ENCODE measurements at regions not wholly inside any gene's neighbourhood (a gene's known extent, or its start where the extent isn't known, plus 50 kb on each side); places are given as distances from the start of the nearest gene placed in this dataset.

DNA sequence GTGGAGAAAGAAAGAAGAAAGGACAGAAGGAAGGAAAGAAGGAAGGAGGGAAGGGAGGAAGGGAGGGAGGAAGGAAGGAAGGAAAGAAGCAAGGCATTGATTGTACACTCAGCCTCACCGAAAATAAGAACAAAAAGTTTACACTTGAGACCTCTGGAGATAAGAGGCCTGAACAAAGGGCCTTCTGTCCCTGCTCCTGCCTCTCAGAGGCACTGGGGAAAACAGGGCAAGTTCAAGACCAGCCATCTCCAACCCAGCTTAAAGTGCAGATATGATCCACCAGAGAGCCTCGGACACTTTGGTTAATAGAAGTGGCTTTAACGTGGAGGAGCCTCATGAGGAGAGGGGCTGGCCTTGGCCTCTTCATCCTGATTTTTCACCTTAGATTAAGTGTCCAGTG lies 582.9 kb upstream of the PPP2R3A start:
- TF ChIP-seq, protein P1, sequence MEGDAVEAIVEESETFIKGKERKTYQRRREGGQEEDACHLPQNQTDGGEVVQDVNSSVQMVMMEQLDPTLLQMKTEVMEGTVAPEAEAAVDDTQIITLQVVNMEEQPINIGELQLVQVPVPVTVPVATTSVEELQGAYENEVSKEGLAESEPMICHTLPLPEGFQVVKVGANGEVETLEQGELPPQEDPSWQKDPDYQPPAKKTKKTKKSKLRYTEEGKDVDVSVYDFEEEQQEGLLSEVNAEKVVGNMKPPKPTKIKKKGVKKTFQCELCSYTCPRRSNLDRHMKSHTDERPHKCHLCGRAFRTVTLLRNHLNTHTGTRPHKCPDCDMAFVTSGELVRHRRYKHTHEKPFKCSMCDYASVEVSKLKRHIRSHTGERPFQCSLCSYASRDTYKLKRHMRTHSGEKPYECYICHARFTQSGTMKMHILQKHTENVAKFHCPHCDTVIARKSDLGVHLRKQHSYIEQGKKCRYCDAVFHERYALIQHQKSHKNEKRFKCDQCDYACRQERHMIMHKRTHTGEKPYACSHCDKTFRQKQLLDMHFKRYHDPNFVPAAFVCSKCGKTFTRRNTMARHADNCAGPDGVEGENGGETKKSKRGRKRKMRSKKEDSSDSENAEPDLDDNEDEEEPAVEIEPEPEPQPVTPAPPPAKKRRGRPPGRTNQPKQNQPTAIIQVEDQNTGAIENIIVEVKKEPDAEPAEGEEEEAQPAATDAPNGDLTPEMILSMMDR (IDR thresholded peaks at IDR 0.05; ENCODE audit: extremely low read depth, low read depth, low read length) = no peak
- DNase-seq (ENCODE audit: insufficient read length, low spot score, missing footprints) = no peak
- no peak overlapping the region for H3K4me3 ChIP-seq (ENCODE audit: insufficient read depth, low read length)
- no peaks in the 10 kb centered on the region for H3K79me2 ChIP-seq (ENCODE audit: insufficient read depth, low read length)
- no peak overlapping the region for H3K4me2 ChIP-seq (ENCODE audit: insufficient read depth, low read length)
- no peaks in the 10 kb centered on the region for H4K20me1 ChIP-seq (ENCODE audit: insufficient read depth, low read length)
- H3K36me3 ChIP-seq (ENCODE audit: insufficient read depth, low read length) = no peaks in the 10 kb centered on the region
- H3K4me1 ChIP-seq (ENCODE audit: insufficient read depth, low read length) = no peaks in the 10 kb centered on the region
- no peak overlapping the region for H2AFZ ChIP-seq (ENCODE audit: low read length)
- H3K27me3 ChIP-seq (ENCODE audit: insufficient read depth, low read length) = no peaks in the 10 kb centered on the region
- no peaks in the 10 kb centered on the region for H3K9me3 ChIP-seq (ENCODE audit: low read depth, low read length)
- H3K27ac ChIP-seq (ENCODE audit: low read depth, low read length) = no peak overlapping the region

DNA sequence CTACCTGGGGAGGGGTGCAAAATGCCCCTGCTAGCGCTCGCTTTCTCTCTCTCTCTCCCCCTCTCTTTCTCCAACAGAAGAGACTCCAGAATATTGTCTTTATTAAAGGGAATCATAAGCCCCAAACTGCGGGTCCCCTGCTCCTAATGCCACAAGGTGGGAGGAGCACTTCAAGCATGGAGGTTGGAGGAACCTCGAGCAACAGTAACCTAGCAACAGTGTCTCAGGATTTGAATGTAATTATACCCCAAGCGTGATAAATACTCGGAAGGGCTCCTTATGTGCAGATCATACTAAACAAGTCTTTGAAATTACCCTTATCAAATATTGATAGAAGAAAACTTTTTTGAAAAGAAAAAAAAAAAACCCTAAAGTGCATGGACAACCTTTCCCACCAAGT lies 582.2 kb upstream of the PPP2R3A start:
- Histone ChIP-seq H3K4me2 (ENCODE audit: insufficient read depth, low read length) (no peak overlapping the region), H3K27ac (ENCODE audit: low read depth, low read length) (no peak overlapping the region), H3K79me2 (ENCODE audit: insufficient read depth, low read length) (no peaks in the 10 kb centered on the region), H3K4me3 (ENCODE audit: insufficient read depth, low read length) (no peak overlapping the region), H3K27me3 (ENCODE audit: insufficient read depth, low read length) (no peaks in the 10 kb centered on the region), H2AFZ (ENCODE audit: low read length) (no peak overlapping the region), H3K9me3 (ENCODE audit: low read depth, low read length) (no peaks in the 10 kb centered on the region), H4K20me1 (ENCODE audit: insufficient read depth, low read length) (no peaks in the 10 kb centered on the region), H3K4me1 (ENCODE audit: insufficient read depth, low read length) (no peaks in the 10 kb centered on the region), H3K36me3 (ENCODE audit: insufficient read depth, low read length) (no peaks in the 10 kb centered on the region)
- no peak for DNase-seq (ENCODE audit: insufficient read length, low spot score, missing footprints)
- TF ChIP-seq, protein P1 (IDR thresholded peaks at IDR 0.05; ENCODE audit: extremely low read depth, low read depth, low read length) = no peak

DNA sequence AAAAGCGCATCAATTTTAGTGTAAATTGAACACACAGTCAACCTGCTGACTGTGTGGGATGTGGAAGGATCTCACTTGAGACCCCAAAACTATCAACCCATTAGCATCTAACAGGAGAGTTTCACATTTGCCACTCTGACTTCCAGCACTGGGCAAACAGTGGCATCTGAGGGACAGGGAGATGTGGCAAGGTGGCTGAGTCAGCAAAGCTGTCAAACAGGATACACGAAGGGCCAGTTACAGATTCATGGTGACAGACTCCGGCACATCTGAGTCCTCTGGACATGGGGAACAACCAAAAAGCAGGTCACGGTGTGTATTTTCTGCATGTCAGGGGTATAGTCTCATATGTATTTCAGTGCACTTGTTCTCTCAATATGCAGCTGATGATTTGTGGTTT lies 573.4 kb upstream of the PPP2R3A start:
- no peak overlapping the region for H3K4me3 ChIP-seq (ENCODE audit: insufficient read depth, low read length)
- H3K9me3 ChIP-seq (ENCODE audit: low read depth, low read length) = no peaks in the 10 kb centered on the region
- no peaks in the 10 kb centered on the region for H3K4me1 ChIP-seq (ENCODE audit: insufficient read depth, low read length)
- no peaks in the 10 kb centered on the region for H4K20me1 ChIP-seq (ENCODE audit: insufficient read depth, low read length)
- H3K4me2 ChIP-seq (ENCODE audit: insufficient read depth, low read length) = no peak overlapping the region
- TF ChIP-seq, protein P1 (IDR thresholded peaks at IDR 0.05; ENCODE audit: extremely low read depth, low read depth, low read length) = no peak
- H2AFZ ChIP-seq (ENCODE audit: low read length) = no peak overlapping the region
- no peaks in the 10 kb centered on the region for H3K36me3 ChIP-seq (ENCODE audit: insufficient read depth, low read length)
- no peak for DNase-seq (ENCODE audit: insufficient read length, low spot score, missing footprints)
- no peaks in the 10 kb centered on the region for H3K79me2 ChIP-seq (ENCODE audit: insufficient read depth, low read length)
- no peaks in the 10 kb centered on the region for H3K27me3 ChIP-seq (ENCODE audit: insufficient read depth, low read length)
- no peak overlapping the region for H3K27ac ChIP-seq (ENCODE audit: low read depth, low read length)

DNA sequence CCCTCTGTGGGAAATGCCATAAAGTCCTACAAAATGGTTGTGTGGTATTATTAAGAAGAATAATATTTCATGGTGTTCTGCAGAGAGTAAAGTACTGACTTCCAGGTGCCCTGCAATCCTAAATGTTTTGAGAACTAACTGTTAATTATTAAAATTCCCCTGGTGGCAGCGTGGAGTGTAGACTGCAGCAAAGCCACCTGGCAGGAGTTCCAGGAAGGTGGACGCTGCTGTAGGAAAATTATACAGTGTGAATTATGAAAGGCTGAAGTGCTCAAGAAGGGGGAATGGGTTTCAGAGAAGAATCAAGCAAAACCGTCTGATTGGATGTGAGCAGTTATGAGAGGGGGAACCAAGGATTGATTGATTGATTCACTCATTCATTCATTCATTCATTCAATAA lies 572.4 kb upstream of the PPP2R3A start:
- Histone ChIP-seq H4K20me1 (ENCODE audit: insufficient read depth, low read length) (no peaks in the 10 kb centered on the region), H3K36me3 (ENCODE audit: insufficient read depth, low read length) (no peaks in the 10 kb centered on the region), H2AFZ (ENCODE audit: low read length) (no peak overlapping the region), H3K9me3 (ENCODE audit: low read depth, low read length) (no peaks in the 10 kb centered on the region), H3K4me2 (ENCODE audit: insufficient read depth, low read length) (no peak overlapping the region), H3K27ac (ENCODE audit: low read depth, low read length) (no peak overlapping the region), H3K4me1 (ENCODE audit: insufficient read depth, low read length) (no peaks in the 10 kb centered on the region), H3K79me2 (ENCODE audit: insufficient read depth, low read length) (no peaks in the 10 kb centered on the region), H3K4me3 (ENCODE audit: insufficient read depth, low read length) (no peak overlapping the region), H3K27me3 (ENCODE audit: insufficient read depth, low read length) (no peaks in the 10 kb centered on the region)
- TF ChIP-seq, protein P1 (IDR thresholded peaks at IDR 0.05; ENCODE audit: extremely low read depth, low read depth, low read length) = no peak
- no peak for DNase-seq (ENCODE audit: insufficient read length, low spot score, missing footprints)
